NK-92 treated with Interleukin-12 subunit alpha and Interleukin-12 subunit beta, amount 100 ng/mL, for 24 hours (cell line): ENCODE measurements at regions not wholly inside any gene's neighbourhood (a gene's known extent, or its start where the extent isn't known, plus 50 kb on each side); places are given as distances from the start of the nearest gene placed in this dataset.

Experiments
- DNase-seq: peaks from one replicate; lab custom pipeline; 2025; lab: John Stamatoyannopoulos, UW

GRCh38 chr5:23579566-23579965 lies 72.2 kb downstream of the PRDM9 start:
- DNase-seq, result no peak

- no peak for DNase-seq
These were observed 75.7 kb downstream of the PRDM9 start for GRCh38 chr5:23583081-23583480.

- no peak for DNase-seq
These were observed 81.5 kb downstream of the PRDM9 start for GRCh38 chr5:23588841-23589326.

GRCh38 chr5:23591250-23591649 lies 83.8 kb downstream of the PRDM9 start:
- no peak for DNase-seq

- no peak for DNase-seq
These were observed 99.5 kb downstream of the PRDM9 start for GRCh38 chr5:23606927-23607326.

GRCh38 chr5:23612701-23613100 lies 105.3 kb downstream of the PRDM9 start:
- no peak for DNase-seq

GRCh38 chr5:23613566-23613965 lies 106.2 kb downstream of the PRDM9 start:
- DNase-seq, result no peak

- DNase-seq, result no peak
These were observed 107.0 kb downstream of the PRDM9 start for GRCh38 chr5:23614422-23614821.

- DNase-seq, result no peak
These were observed 119.6 kb downstream of the PRDM9 start for GRCh38 chr5:23626961-23627360.

GRCh38 chr5:23627976-23628375 lies 120.6 kb downstream of the PRDM9 start:
- DNase-seq, result no peak

GRCh38 chr5:23629396-23629795 lies 122.0 kb downstream of the PRDM9 start:
- no peak for DNase-seq

- DNase-seq, result no peak
These were observed 124.1 kb downstream of the PRDM9 start for GRCh38 chr5:23631302-23632045.

- DNase-seq, result no peak
These were observed 128.5 kb downstream of the PRDM9 start for GRCh38 chr5:23635938-23636337.

- DNase-seq, result no peak
These were observed 131.9 kb downstream of the PRDM9 start for GRCh38 chr5:23639326-23639725.

- DNase-seq, result no peak
These were observed 141.2 kb downstream of the PRDM9 start for GRCh38 chr5:23648656-23649055.

- no peak for DNase-seq
These were observed 142.2 kb downstream of the PRDM9 start for GRCh38 chr5:23649594-23649993.

- DNase-seq, result no peak
These were observed 148.3 kb downstream of the PRDM9 start for GRCh38 chr5:23655674-23656073.

- no peak for DNase-seq
These were observed 168.0 kb downstream of the PRDM9 start for GRCh38 chr5:23675456-23675855.

- DNase-seq, result no peak
These were observed 170.6 kb downstream of the PRDM9 start for GRCh38 chr5:23677996-23678395.

GRCh38 chr5:23684103-23684502 lies 176.7 kb downstream of the PRDM9 start:
- no peak for DNase-seq

GRCh38 chr5:23703940-23704855 lies 196.8 kb downstream of the PRDM9 start:
- DNase-seq, result no peak

GRCh38 chr5:23717486-23717885 lies 210.1 kb downstream of the PRDM9 start:
- no peak for DNase-seq

GRCh38 chr5:23718564-23718963 lies 211.2 kb downstream of the PRDM9 start:
- no peak for DNase-seq
